ENCODE measurements at regions not wholly inside any gene's neighbourhood (a gene's known extent, or its start where the extent isn't known, plus 50 kb on each side); places are given as distances from the start of the nearest gene placed in this dataset.

- TF ChIP-seq CTCF (IDR thresholded peaks at IDR 0.05): no peak
- no peak for TF ChIP-seq RXRA (IDR thresholded peaks at IDR 0.05; ENCODE audit: borderline replicate concordance, low read depth)
- no peak for TF ChIP-seq USF2 (IDR thresholded peaks at IDR 0.05; ENCODE audit: borderline replicate concordance, low read depth, low read length)
- TF ChIP-seq MXI1 (IDR thresholded peaks at IDR 0.05; ENCODE audit: low read depth, low read length): no peak
- no peak for TF ChIP-seq FOXM1 (IDR thresholded peaks at IDR 0.05; ENCODE audit: low read depth)
- TF ChIP-seq REST (IDR thresholded peaks at IDR 0.05; ENCODE audit: low read depth, low read length): no peak
- TF ChIP-seq POLR2AphosphoS5 (IDR thresholded peaks at IDR 0.05; ENCODE audit: low read depth, low read length): no peak
- no peak for TF ChIP-seq RAD21 (IDR thresholded peaks at IDR 0.05; ENCODE audit: low read length)
- no peak for TF ChIP-seq CHD2 (IDR thresholded peaks at IDR 0.05; ENCODE audit: low read length, partially characterized antibody)
- no peak for TF ChIP-seq SMC3 (IDR thresholded peaks at IDR 0.05; ENCODE audit: low read depth, low read length)
- TF ChIP-seq TEAD4 (IDR thresholded peaks at IDR 0.05; ENCODE audit: borderline replicate concordance, insufficient read depth): no peak
- no peak for TF ChIP-seq MAX (IDR thresholded peaks at IDR 0.05; ENCODE audit: low read depth)
- TF ChIP-seq RFX5 (IDR thresholded peaks at IDR 0.05; ENCODE audit: low read length): no peak
Measured at GRCh38 chr6:105564121-105564902, 161.4 kb upstream of the PREP start.
